ENCODE measurements at regions not wholly inside any gene's neighbourhood (a gene's known extent, or its start where the extent isn't known, plus 50 kb on each side); places are given as distances from the start of the nearest gene placed in this dataset.

- H3K4me1 ChIP-seq (ENCODE audit: control insufficient read depth, insufficient read depth, low read length): no peaks in the 10 kb centered on the region
- H3K36me3 ChIP-seq (ENCODE audit: control insufficient read depth, insufficient read depth, low read length): no peaks in the 10 kb centered on the region
- H3K9me3 ChIP-seq (ENCODE audit: control insufficient read depth, low read length): no peaks in the 10 kb centered on the region
- WGBS, 2 experiments: 80 to 85% methylated on average over 1 to 2 of the region's 2 CpGs
- H3K4me3 ChIP-seq (ENCODE audit: insufficient read depth, low read depth, low read length): no peak overlapping the region
- H3K27ac ChIP-seq (ENCODE audit: insufficient read depth, low read depth, low read length, poor library complexity, severe bottlenecking): no peak overlapping the region
- H3K27me3 ChIP-seq (ENCODE audit: control insufficient read depth, insufficient read depth, low read length, poor library complexity, severe bottlenecking): no peaks in the 10 kb centered on the region
These were observed 89.5 kb downstream of the GRIN2B start for GRCh38 chr12:13891902-13892301.

GRCh38 chr12:13890943-13891342 lies 90.5 kb downstream of the GRIN2B start:
- H3K27ac ChIP-seq (ENCODE audit: insufficient read depth, low read depth, low read length, poor library complexity, severe bottlenecking): no peak overlapping the region
- no peak overlapping the region for H3K4me3 ChIP-seq (ENCODE audit: insufficient read depth, low read depth, low read length)
- H3K36me3 ChIP-seq (ENCODE audit: control insufficient read depth, insufficient read depth, low read length): no peaks in the 10 kb centered on the region
- 89 to 96% methylated on average over 1 to 2 of the region's 2 CpGs for WGBS, 2 experiments
- H3K27me3 ChIP-seq (ENCODE audit: control insufficient read depth, insufficient read depth, low read length, poor library complexity, severe bottlenecking): no peaks in the 10 kb centered on the region
- H3K4me1 ChIP-seq (ENCODE audit: control insufficient read depth, insufficient read depth, low read length): no peaks in the 10 kb centered on the region
- no peaks in the 10 kb centered on the region for H3K9me3 ChIP-seq (ENCODE audit: control insufficient read depth, low read length)

GRCh38 chr12:13887779-13888388 lies 93.5 kb downstream of the GRIN2B start:
- 98% methylated on average over 4 to 6 of the region's 8 CpGs for WGBS, 2 experiments
- no peaks in the 10 kb centered on the region for H3K36me3 ChIP-seq (ENCODE audit: control insufficient read depth, insufficient read depth, low read length)
- H3K27ac ChIP-seq (ENCODE audit: insufficient read depth, low read depth, low read length, poor library complexity, severe bottlenecking): no peak overlapping the region
- H3K27me3 ChIP-seq (ENCODE audit: control insufficient read depth, insufficient read depth, low read length, poor library complexity, severe bottlenecking): no peaks in the 10 kb centered on the region
- H3K9me3 ChIP-seq (ENCODE audit: control insufficient read depth, low read length): no peaks in the 10 kb centered on the region
- no peak overlapping the region for H3K4me3 ChIP-seq (ENCODE audit: insufficient read depth, low read depth, low read length)
- H3K4me1 ChIP-seq (ENCODE audit: control insufficient read depth, insufficient read depth, low read length): no peaks in the 10 kb centered on the region

- peaks cover 9% of the 10 kb centered on the region for H3K4me1 ChIP-seq (ENCODE audit: control insufficient read depth, insufficient read depth, low read length)
- WGBS, 2 experiments: 86 to 93% methylated on average over 3 to 4 of the region's 4 CpGs
- no peak overlapping the region for H3K4me3 ChIP-seq (ENCODE audit: insufficient read depth, low read depth, low read length)
- no peak overlapping the region for H3K27ac ChIP-seq (ENCODE audit: insufficient read depth, low read depth, low read length, poor library complexity, severe bottlenecking)
- no peaks in the 10 kb centered on the region for H3K9me3 ChIP-seq (ENCODE audit: control insufficient read depth, low read length)
- H3K36me3 ChIP-seq (ENCODE audit: control insufficient read depth, insufficient read depth, low read length): no peaks in the 10 kb centered on the region
- no peaks in the 10 kb centered on the region for H3K27me3 ChIP-seq (ENCODE audit: control insufficient read depth, insufficient read depth, low read length, poor library complexity, severe bottlenecking)
These were observed 99.2 kb downstream of the GRIN2B start for GRCh38 chr12:13882176-13882575.

GRCh38 chr12:13880613-13881012 lies 100.8 kb downstream of the GRIN2B start:
- Histone ChIP-seq H3K4me3 (ENCODE audit: insufficient read depth, low read depth, low read length) (no peak overlapping the region), H3K27me3 (ENCODE audit: control insufficient read depth, insufficient read depth, low read length, poor library complexity, severe bottlenecking) (no peaks in the 10 kb centered on the region), H3K9me3 (ENCODE audit: control insufficient read depth, low read length) (no peaks in the 10 kb centered on the region), H3K36me3 (ENCODE audit: control insufficient read depth, insufficient read depth, low read length) (no peaks in the 10 kb centered on the region), H3K27ac (ENCODE audit: insufficient read depth, low read depth, low read length, poor library complexity, severe bottlenecking) (no peak overlapping the region), H3K4me1 (ENCODE audit: control insufficient read depth, insufficient read depth, low read length) (peaks cover 9% of the 10 kb centered on the region)
- WGBS, 2 experiments: 90 to 94% methylated on average over 4 of the region's 4 CpGs

GRCh38 chr12:13875744-13876143 lies 105.7 kb downstream of the GRIN2B start:
- no peaks in the 10 kb centered on the region for H3K36me3 ChIP-seq (ENCODE audit: control insufficient read depth, insufficient read depth, low read length)
- WGBS, 2 experiments: 91 to 100% methylated on average over 3 to 4 of the region's 4 CpGs
- peaks cover 8% of the 10 kb centered on the region for H3K4me1 ChIP-seq (ENCODE audit: control insufficient read depth, insufficient read depth, low read length)
- no peaks in the 10 kb centered on the region for H3K27me3 ChIP-seq (ENCODE audit: control insufficient read depth, insufficient read depth, low read length, poor library complexity, severe bottlenecking)
- H3K9me3 ChIP-seq (ENCODE audit: control insufficient read depth, low read length): no peaks in the 10 kb centered on the region
- no peak overlapping the region for H3K4me3 ChIP-seq (ENCODE audit: insufficient read depth, low read depth, low read length)
- no peak overlapping the region for H3K27ac ChIP-seq (ENCODE audit: insufficient read depth, low read depth, low read length, poor library complexity, severe bottlenecking)

- Histone ChIP-seq H3K27ac (ENCODE audit: insufficient read depth, low read depth, low read length, poor library complexity, severe bottlenecking) (no peak overlapping the region), H3K36me3 (ENCODE audit: control insufficient read depth, insufficient read depth, low read length) (no peaks in the 10 kb centered on the region), H3K27me3 (ENCODE audit: control insufficient read depth, insufficient read depth, low read length, poor library complexity, severe bottlenecking) (no peaks in the 10 kb centered on the region), H3K9me3 (ENCODE audit: control insufficient read depth, low read length) (no peaks in the 10 kb centered on the region), H3K4me3 (ENCODE audit: insufficient read depth, low read depth, low read length) (no peak overlapping the region), H3K4me1 (ENCODE audit: control insufficient read depth, insufficient read depth, low read length) (peaks cover 10% of the 10 kb centered on the region)
- 90 to 93% methylated on average over 2 of the region's 2 CpGs for WGBS, 2 experiments
These were observed 111.1 kb downstream of the GRIN2B start for GRCh38 chr12:13870255-13870654.

- H3K36me3 ChIP-seq (ENCODE audit: control insufficient read depth, insufficient read depth, low read length): no peaks in the 10 kb centered on the region
- H3K4me1 ChIP-seq (ENCODE audit: control insufficient read depth, insufficient read depth, low read length): peaks cover 3% of the 10 kb centered on the region
- WGBS, 2 experiments: 25 to 27% methylated on average over 9 of the region's 9 CpGs
- no peak overlapping the region for H3K27ac ChIP-seq (ENCODE audit: insufficient read depth, low read depth, low read length, poor library complexity, severe bottlenecking)
- H3K4me3 ChIP-seq (ENCODE audit: insufficient read depth, low read depth, low read length): no peak overlapping the region
- no peaks in the 10 kb centered on the region for H3K9me3 ChIP-seq (ENCODE audit: control insufficient read depth, low read length)
- no peaks in the 10 kb centered on the region for H3K27me3 ChIP-seq (ENCODE audit: control insufficient read depth, insufficient read depth, low read length, poor library complexity, severe bottlenecking)
These were observed 117.2 kb downstream of the GRIN2B start for GRCh38 chr12:13864081-13864673.

- Histone ChIP-seq H3K27ac (ENCODE audit: insufficient read depth, low read depth, low read length, poor library complexity, severe bottlenecking) (no peak overlapping the region), H3K4me1 (ENCODE audit: control insufficient read depth, insufficient read depth, low read length) (no peaks in the 10 kb centered on the region), H3K27me3 (ENCODE audit: control insufficient read depth, insufficient read depth, low read length, poor library complexity, severe bottlenecking) (no peaks in the 10 kb centered on the region), H3K36me3 (ENCODE audit: control insufficient read depth, insufficient read depth, low read length) (no peaks in the 10 kb centered on the region), H3K4me3 (ENCODE audit: insufficient read depth, low read depth, low read length) (no peak overlapping the region), H3K9me3 (ENCODE audit: control insufficient read depth, low read length) (no peaks in the 10 kb centered on the region)
- 92% methylated on average over 5 of the region's 5 CpGs for WGBS, 2 experiments
These were observed 123.7 kb downstream of the GRIN2B start for GRCh38 chr12:13857750-13858149.

- Histone ChIP-seq H3K27ac (ENCODE audit: insufficient read depth, low read depth, low read length, poor library complexity, severe bottlenecking) (no peak overlapping the region), H3K4me3 (ENCODE audit: insufficient read depth, low read depth, low read length) (no peak overlapping the region), H3K4me1 (ENCODE audit: control insufficient read depth, insufficient read depth, low read length) (peaks cover 20% of the 10 kb centered on the region), H3K9me3 (ENCODE audit: control insufficient read depth, low read length) (no peaks in the 10 kb centered on the region), H3K27me3 (ENCODE audit: control insufficient read depth, insufficient read depth, low read length, poor library complexity, severe bottlenecking) (no peaks in the 10 kb centered on the region), H3K36me3 (ENCODE audit: control insufficient read depth, insufficient read depth, low read length) (no peaks in the 10 kb centered on the region)
- WGBS, 2 experiments: 98 to 100% methylated on average over 1 to 2 of the region's 3 CpGs
These were observed 127.9 kb downstream of the GRIN2B start for GRCh38 chr12:13853471-13853870.
